ENCODE measurements at regions not wholly inside any gene's neighbourhood (a gene's known extent, or its start where the extent isn't known, plus 50 kb on each side); places are given as distances from the start of the nearest gene placed in this dataset.

DNA sequence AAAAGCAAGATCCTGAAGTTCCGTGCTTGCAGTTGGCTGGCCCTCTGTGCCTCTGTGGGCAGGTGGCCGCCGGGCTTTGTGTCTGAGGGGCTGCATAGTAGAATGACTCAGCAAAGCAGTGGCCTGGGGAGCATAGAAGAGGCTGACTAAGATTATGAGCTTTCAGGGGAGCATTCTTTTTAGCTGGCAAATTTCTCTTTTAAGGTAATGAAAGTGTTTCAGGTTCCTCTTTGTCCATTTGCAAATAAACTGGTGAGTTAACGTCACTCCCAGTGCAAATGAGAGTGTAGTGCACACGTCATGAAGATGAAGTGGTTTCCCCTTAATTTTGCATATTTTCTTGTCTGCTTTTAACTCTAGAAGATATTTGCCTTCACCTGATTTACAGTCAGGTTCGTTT lies 98.6 kb downstream of the BCL2L11 start:
- DNase-seq: no peak

DNA sequence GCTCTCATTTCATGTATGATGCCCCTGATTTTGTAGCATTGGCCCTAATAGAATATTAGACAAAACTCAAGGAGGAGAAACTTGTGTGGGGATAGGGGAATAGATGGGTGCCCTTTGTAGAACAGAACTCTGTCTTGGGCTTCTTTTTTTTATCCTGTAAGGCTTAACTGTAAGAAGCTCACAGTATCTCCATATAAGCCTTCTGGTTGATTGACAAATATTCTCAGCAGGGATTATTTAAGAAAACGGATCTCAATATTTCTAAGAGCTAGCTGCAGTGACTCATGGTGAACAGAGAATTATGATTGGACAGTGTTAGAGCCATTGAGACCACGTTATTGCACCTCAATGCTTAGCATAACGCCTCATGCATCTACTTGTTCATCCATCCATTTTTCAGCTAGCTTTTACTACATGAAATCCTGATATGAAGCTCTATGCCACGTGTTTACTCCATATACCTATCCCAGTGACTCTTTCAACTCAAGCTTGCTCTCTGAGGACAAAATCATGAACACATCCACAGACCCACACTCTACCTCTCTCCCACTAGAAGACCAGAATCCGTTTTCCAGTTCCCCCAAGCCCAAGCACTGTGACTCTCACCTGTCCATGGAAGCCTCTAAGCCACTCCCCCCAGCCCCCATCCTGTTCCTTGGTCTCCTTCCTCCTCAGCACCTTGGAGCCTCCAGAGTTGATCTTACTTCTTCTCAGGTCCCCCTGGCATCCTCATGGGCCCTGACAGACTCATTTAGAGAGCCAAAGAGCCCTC lies 99.2 kb downstream of the BCL2L11 start:
- DNase-seq: no peak

DNA sequence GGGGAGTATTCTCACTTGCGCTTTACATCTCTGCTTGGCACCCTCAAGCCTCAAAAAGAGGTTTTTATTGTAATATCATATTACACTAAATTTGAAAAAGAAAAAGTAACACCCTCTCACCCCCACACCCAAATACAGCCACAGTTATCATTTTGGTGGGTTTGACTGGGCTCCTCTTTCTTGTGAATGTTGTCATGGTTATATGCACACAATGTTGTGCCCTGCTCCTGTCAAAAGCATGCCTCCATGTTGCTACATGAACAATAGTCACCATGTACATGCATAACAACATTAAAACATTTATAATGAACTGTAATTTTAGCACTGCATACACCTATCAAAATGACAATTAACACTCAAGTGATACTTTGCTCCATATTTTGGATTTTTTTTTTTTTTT lies 100.2 kb downstream of the BCL2L11 start:
- DNase-seq: no peak

DNA sequence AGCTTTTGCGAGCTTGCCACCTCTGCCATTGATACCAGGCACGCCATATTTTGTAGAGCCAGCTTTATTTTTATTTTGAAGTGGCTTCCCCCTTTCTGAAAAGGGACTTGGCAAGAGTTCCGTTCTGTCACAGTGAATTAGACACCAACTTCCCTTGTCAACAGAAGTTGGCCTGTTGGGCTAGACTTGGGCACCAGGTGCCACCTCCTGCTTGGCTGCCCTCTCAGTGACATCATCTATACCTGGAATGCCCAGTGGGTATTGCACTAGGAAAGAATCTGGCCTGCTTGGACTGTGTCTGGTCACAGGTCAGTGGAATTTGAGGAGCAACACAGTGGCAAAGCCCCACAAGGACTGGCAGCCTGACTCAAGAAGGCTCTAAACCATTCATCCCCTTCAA lies 101.0 kb downstream of the BCL2L11 start:
- peak; percentile 37 for DNase-seq

DNA sequence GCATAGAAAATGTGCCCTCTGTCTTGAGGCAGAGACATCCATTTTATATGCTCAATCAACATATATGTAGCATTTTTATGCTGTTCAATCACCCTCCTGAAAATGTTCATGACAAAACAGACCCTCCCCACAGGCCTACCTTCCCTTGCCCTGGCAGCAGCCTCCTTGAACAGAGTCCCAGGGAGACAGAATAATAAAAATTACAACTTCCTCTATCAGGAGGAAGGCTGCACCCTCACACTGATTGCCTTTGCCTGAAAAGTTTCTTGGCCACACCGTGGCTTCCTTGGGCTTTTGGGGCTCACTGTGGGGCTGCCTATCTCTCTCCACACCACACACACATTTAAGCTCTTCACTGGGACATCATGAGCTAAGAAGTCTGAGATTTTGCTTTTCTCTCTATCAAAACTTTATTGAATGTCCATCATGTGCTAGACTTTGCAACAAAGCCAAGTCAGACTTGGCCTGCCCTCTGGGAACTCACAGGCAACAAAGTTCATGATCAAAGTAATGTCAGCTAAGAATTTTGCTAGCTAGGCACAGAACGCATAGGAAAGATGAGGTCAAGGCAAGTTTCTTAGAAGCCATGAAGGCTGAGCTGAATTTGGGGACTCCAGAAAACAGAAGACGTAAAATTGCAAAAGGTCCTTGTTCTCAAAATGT lies 101.6 kb downstream of the BCL2L11 start:
- DNase-seq: no peak

- DNase-seq: no peak
These were observed 105.1 kb downstream of the BCL2L11 start for GRCh38 chr2:111225856-111226255.

DNA sequence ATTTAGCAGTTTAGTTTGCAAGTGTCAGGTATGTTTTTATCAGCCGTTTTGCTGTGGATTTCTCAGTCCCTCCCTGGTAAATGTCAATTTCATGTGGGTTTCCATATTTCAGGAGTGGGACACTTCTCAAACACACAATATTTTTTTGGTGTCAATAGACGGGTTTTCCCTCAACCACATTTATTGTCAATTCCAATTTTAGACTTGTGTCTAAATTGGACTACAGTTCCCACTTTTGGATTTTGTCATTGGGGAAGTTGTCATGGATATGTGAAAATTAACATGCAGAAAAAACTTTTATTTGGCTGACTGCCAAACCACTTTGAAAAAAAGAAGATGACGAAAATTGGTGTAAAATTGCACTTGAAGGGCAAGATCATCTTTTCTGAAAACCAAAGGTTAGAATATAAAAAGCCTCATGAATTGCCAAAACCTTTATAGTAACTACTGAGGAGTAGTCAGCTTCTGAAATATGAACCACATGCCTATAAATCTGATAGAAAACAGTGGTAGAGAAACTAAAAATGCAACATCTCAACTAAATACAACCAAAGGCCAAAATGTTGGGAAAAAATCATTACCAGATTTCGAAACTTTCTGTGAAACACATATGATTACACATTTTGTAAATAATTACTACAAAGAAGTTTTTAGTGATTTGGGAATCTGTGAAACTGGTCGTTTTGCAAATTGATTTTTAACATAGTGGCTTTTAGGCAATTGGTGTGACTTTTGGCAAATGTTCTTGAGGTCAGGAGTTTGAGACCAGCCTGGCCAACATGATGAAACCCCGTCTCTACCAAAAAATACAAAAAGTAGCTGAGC lies 106.4 kb downstream of the BCL2L11 start:
- DNase-seq: no peak

DNA sequence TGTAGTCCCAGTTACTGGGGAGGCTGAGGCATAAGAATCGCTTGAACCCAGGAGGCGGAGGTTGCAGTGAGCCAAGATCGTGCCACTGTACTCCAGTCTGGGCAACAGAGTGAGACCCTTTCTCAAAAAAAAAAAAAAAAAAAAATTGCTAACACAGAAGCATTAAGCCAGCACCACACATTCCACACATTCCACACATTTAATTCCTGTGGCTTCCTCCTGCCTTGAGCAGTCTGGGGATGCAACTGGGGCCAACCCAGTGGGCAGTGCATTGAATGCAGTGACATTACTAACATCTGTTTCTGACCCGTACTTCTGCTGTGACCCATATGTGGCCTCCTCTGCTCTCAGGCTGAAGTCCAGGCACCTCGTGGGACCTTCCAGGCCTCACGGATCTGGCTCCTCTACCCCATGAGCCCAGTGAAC lies 107.0 kb downstream of the BCL2L11 start:
- no peak for DNase-seq

GRCh38 chr2:111231532-111232252 lies 111.0 kb downstream of the BCL2L11 start:
- DNase-seq: no peak

- DNase-seq: no peak
These were observed 114.7 kb downstream of the BCL2L11 start for GRCh38 chr2:111235192-111236015.

DNA sequence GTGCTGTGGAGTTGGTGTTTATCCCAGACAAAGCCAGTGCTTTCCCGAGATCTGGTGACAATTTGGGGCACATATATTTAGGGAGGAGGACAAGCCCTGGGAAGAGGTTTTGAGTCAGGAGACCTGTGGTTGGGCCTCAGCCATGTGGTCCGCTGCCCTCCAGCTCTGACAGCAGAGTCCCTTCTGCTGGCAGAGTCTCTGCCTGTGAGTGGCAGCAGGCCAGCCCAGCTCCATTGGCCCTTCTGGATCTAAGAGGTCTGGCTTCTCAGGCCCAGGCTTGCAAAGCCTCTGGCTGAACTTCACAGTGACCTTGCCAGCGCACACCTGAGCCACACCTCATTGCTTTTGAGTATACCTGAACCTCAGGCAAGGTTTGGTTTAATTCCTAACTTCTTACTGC lies 115.3 kb downstream of the BCL2L11 start:
- no peak for DNase-seq

DNA sequence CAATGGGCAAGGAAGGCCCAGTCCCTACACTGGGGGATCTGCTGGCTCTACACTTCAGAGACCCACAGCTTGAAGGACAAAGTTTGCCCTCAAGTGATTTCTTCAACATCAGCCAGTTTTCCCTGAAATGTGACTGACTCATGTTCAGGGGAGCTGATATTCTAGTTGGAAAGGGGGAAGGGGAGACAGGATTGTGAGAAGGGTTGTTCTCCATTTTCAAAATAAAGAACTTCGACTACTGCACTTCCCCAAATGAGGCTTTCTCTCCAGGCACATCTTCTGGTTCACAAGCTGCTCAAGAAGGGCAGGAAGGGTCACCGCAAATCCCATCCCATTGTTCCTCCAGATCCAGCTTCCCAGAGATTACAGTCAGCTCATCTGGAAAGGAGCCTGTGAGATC lies 117.6 kb downstream of the BCL2L11 start:
- no peak for DNase-seq

DNA sequence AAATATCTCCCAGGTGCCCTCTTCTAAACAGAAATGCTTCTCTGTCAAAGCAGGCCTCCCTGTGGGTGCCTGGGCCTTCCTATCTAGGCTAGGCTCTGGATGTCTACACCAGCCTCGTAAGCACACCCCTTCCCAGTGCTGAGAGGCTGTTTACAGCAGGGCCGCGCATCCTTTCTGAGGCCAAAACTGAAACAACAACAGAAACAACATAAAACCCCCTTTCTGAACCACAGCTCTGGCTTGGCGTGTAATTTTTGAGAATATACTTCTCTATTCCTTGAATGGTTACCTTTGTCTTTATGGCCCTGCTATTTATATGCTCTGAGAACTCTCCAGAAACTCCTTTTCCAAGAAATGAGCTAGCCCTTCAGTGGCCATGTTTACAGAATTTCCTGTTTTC lies 118.4 kb downstream of the BCL2L11 start:
- no peak for DNase-seq

GRCh38 chr2:111239581-111240249 lies 119.0 kb downstream of the BCL2L11 start:
- no peak for DNase-seq

DNA sequence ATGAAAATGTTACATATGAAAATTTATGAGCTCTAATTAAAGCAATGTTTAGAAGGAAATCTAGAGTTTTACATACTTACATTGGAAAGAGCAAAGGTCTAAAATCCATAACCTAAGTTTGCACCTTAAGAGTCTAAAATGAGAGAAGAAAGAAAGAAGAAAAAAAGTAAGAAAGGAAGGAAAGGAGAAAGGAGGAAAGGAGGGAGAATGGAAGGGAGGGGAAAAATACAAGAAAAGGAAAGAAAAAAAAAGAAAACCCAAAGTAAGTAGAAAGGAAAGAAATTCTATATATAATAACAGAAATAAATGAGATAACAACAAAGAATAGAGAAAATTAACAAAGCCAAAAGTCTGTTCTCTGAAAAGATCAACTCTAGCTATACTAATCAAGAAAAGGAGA lies 122.6 kb downstream of the BCL2L11 start:
- no peak for DNase-seq

- DNase-seq: no peak
These were observed 124.2 kb downstream of the BCL2L11 start for GRCh38 chr2:111244864-111245263.

DNA sequence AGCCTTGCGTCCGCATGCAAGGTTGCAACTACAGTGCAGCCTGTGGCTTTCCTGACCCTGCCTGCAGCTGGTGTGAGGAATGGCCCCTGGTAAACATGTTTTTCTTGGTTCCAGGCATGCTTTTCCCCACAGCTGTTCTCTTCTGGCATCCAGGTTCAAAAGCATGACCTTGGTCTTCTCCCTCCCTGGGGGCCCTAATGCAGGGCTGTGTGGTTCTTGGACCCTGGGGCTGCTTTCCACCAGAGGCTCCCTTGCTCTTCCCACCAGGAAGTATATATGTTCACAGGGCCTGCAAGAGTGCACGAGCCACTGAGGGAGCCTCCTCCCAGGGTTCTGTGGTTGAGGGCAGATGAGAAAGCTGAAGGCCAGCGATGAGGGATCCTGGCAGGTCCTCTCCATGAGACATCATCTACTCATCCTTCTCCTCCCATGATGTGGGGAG lies 125.9 kb downstream of the BCL2L11 start:
- DNase-seq: no peak

DNA sequence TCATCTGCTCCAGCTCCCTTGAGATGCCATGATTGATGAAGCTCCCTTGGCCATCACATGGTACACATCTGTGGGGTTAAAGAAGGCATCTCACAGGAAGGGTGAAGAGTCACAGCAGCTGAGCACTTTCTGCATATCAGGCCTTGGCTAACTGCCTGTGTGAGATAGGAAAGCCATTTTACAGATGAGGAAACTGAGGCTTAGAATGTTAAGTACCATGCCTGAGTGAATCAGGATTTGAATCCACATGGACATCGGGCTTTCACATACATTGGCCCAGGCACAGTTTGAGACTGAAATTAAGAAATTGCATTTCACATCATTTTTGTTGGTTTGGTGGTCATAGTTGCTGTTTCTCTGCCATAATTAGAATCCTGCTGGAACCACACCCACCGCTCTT lies 126.8 kb downstream of the BCL2L11 start:
- DNase-seq: no peak

- no peak for DNase-seq
These were observed 129.1 kb downstream of the BCL2L11 start for GRCh38 chr2:111249806-111250205.

DNA sequence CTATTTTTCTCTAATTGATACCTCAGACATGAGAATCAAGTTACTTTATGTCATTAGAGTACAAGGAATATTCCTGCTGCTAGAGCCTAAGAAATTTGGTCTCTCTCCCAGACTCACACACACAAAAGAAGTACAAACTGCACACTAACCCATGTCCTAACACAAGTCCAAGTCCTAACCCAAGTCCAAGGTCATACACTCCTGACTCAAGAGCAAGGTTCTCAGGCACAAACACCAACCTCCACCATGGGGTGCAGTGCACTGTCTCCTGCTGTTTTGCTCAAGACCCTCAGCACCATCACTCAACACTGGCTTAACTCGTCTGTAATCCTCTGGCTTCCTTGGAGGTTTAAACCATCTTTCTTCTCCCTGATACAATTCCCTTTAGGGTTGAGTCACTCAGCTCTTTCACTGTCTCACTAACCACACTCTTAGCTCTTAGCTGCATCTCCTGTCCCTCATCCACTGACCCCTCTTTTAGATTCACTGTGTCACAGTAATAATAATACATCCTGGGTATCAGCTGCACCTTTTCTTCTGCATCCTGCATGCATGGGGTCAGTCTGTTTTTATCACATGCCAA lies 129.8 kb downstream of the BCL2L11 start:
- DNase-seq: no peak

GRCh38 chr2:111251711-111252110 lies 131.0 kb downstream of the BCL2L11 start:
- DNase-seq: no peak
